ENCODE measurements at regions not wholly inside any gene's neighbourhood (a gene's known extent, or its start where the extent isn't known, plus 50 kb on each side); places are given as distances from the start of the nearest gene placed in this dataset.

- TF ChIP-seq POLR2AphosphoS5 (IDR thresholded peaks at IDR 0.05; ENCODE audit: low read depth, low read length) (no peak), POLR2A (IDR thresholded peaks at IDR 0.05; ENCODE audit: low read depth, low read length) (no peak)
These were observed 166.3 kb downstream of the FAM43A start for GRCh38 chr3:194851941-194852340.

All from GM12891 (cell line).